Endodermal cell (in vitro differentiated cells): ENCODE measurements at regions not wholly inside any gene's neighbourhood (a gene's known extent, or its start where the extent isn't known, plus 50 kb on each side); places are given as distances from the start of the nearest gene placed in this dataset.

Experiments
- DNase-seq: peaks from one replicate; pipeline ENCODE4 v3.0.0-alpha.2; 2017
- H3K27ac ChIP-seq: 2 replicates; pipeline ENCODE4 v1.5.1; 2013; ENCODE audit warnings: mild to moderate bottlenecking, low read depth, low read length, moderate library complexity
- H3K27me3 ChIP-seq: 2 replicates; pipeline ENCODE4 v1.6.1; 2013; ENCODE audit warnings: mild to moderate bottlenecking, low read length, moderate library complexity; ENCODE audit not compliant: insufficient read depth, control insufficient read depth, poor library complexity, severe bottlenecking
- H3K36me3 ChIP-seq: 2 replicates; pipeline ENCODE4 v1.7.0; 2013; ENCODE audit warnings: mild to moderate bottlenecking, low read length, moderate library complexity; ENCODE audit not compliant: control insufficient read depth, insufficient read depth
- H3K4me1 ChIP-seq: one replicate; pipeline ENCODE4 v1.7.0; 2013; ENCODE audit warnings: low read length; ENCODE audit not compliant: control insufficient read depth, insufficient read depth
- H3K4me3 ChIP-seq: 2 replicates; pipeline ENCODE4 v1.5.1; 2013; ENCODE audit warnings: mild to moderate bottlenecking, low read length, moderate library complexity
- H3K9ac ChIP-seq: 2 replicates; pipeline ENCODE4 v1.6.1; 2013; ENCODE audit warnings: mild to moderate bottlenecking, low read length, moderate library complexity; ENCODE audit not compliant: poor library complexity, severe bottlenecking; ENCODE audit errors: extremely low read depth
- H3K9me3 ChIP-seq: 2 replicates; pipeline ENCODE4 v1.6.1; 2013; ENCODE audit warnings: mild to moderate bottlenecking, low read length, moderate library complexity; ENCODE audit not compliant: control insufficient read depth
- H3K27ac Mint-ChIP-seq: 2 replicates; pipeline ENCODE4 v1.8.0; 2020; ENCODE audit warnings: mixed read lengths
- H3K27me3 Mint-ChIP-seq: 2 replicates; pipeline ENCODE4 v1.8.0; 2021; ENCODE audit warnings: mild to moderate bottlenecking, mixed read lengths; ENCODE audit not compliant: insufficient read depth
- H3K36me3 Mint-ChIP-seq: 2 replicates; pipeline ENCODE4 v1.8.0; 2020; ENCODE audit warnings: low read depth, mixed read lengths
- H3K4me1 Mint-ChIP-seq: 2 replicates; pipeline ENCODE4 v1.8.0; 2020; ENCODE audit warnings: mixed read lengths
- H3K4me3 Mint-ChIP-seq: 2 replicates; pipeline ENCODE4 v1.8.0; 2020; ENCODE audit warnings: mild to moderate bottlenecking, moderate library complexity, mixed read lengths
- H3K9me3 Mint-ChIP-seq: 2 replicates; pipeline ENCODE4 v1.8.0; 2020; ENCODE audit warnings: mild to moderate bottlenecking, mixed read lengths
- CTCF ChIP-seq: fragments of 200-600 bp; sonication (generic); conservative IDR thresholded peaks from 2 replicates; pipeline ENCODE4 v1.5.0; 2021; ENCODE audit warnings: antibody characterized with exemption, mild to moderate bottlenecking
- WGBS, 2 experiments: methylation state at CpG; one replicate each; pipeline versions ENCODE4 v1.1.5 to v1.1.7; 2013; ENCODE audit warnings: missing lambda C conversion rate in 2 of 2, mixed read lengths in 1 of 2; ENCODE audit not compliant: insufficient coverage in 1 of 2, insufficient read length in 1 of 2; 5-methylcytosine and 5-hydroxymethylcytosine counted together

GRCh38 chr14:31968956-31969698, 108.0 kb upstream of the ARHGAP5 start:
- DNase-seq: no peak
- H3K9me3 Mint-ChIP-seq: peaks cover 10% of the 10 kb centered on the region
- H3K27ac Mint-ChIP-seq: no peak overlapping the region

GRCh38 chr14:31969699-31970240, 107.3 kb upstream of the ARHGAP5 start:
- Histone ChIP-seq H3K4me1 (no peaks in the 10 kb centered on the region), H3K9ac (no peak overlapping the region), H3K27ac (no peak overlapping the region), H3K36me3 (no peaks in the 10 kb centered on the region), H3K27me3 (no peaks in the 10 kb centered on the region), H3K9me3 (peaks cover 17% of the 10 kb centered on the region), H3K4me3 (no peak overlapping the region)
- Mint-ChIP-seq H3K4me1 (no peaks in the 10 kb centered on the region), H3K4me3 (no peak overlapping the region), H3K9me3 (peaks cover 16% of the 10 kb centered on the region), H3K27ac (no peak overlapping the region), H3K27me3 (no peaks in the 10 kb centered on the region), H3K36me3 (no peaks in the 10 kb centered on the region)
- WGBS, 2 experiments: 97% methylated on average over 1 of the region's 2 CpGs; no CpG with 5 or more reads in 1 of the 2 experiments
- TF ChIP-seq CTCF: no peak
- no peak for DNase-seq

More at GRCh38 chr14:31968956-31969698, 108.0 kb upstream of the ARHGAP5 start:
- H3K27ac ChIP-seq: no peak overlapping the region
- 85 to 95% methylated on average over 3 to 5 of the region's 5 CpGs for WGBS, 2 experiments
- no peaks in the 10 kb centered on the region for H3K36me3 ChIP-seq
- no peak overlapping the region for H3K4me3 ChIP-seq
- no peak for TF ChIP-seq CTCF
- no peak overlapping the region for H3K9ac ChIP-seq
- Mint-ChIP-seq H3K4me1 (no peaks in the 10 kb centered on the region), H3K27me3 (no peaks in the 10 kb centered on the region), H3K4me3 (no peak overlapping the region), H3K36me3 (no peaks in the 10 kb centered on the region)
- H3K9me3 ChIP-seq: peaks cover 12% of the 10 kb centered on the region
- no peaks in the 10 kb centered on the region for H3K4me1 ChIP-seq
- no peaks in the 10 kb centered on the region for H3K27me3 ChIP-seq

GRCh38 chr14:31970744-31971143, 106.4 kb upstream of the ARHGAP5 start:
- H3K36me3 ChIP-seq: no peaks in the 10 kb centered on the region
- no peaks in the 10 kb centered on the region for H3K4me1 ChIP-seq
- H3K4me3 ChIP-seq: no peak overlapping the region
- Mint-ChIP-seq H3K27me3 (peaks cover 1% of the 10 kb centered on the region), H3K4me3 (no peak overlapping the region), H3K4me1 (no peaks in the 10 kb centered on the region), H3K9me3 (peaks cover 19% of the 10 kb centered on the region), H3K27ac (no peak overlapping the region), H3K36me3 (no peaks in the 10 kb centered on the region)
- TF ChIP-seq CTCF: no peak
- H3K27me3 ChIP-seq: no peaks in the 10 kb centered on the region
- no peak overlapping the region for H3K27ac ChIP-seq
- peaks cover 17% of the 10 kb centered on the region for H3K9me3 ChIP-seq
- no peak overlapping the region for H3K9ac ChIP-seq
- WGBS, 2 experiments: 100% methylated on average over 1 of the region's 1 CpG; no CpG with 5 or more reads in 1 of the 2 experiments
- DNase-seq: no peak
